Coronary artery (tissue), 2 donors: ENCODE measurements at regions not wholly inside any gene's neighbourhood (a gene's known extent, or its start where the extent isn't known, plus 50 kb on each side); places are given as distances from the start of the nearest gene placed in this dataset.

Source experiments
- DNase-seq: peaks from one replicate; pipeline ENCODE4 v3.0.0-alpha.2; 2017; ENCODE audit warnings: low spot score
- H3K27ac ChIP-seq, 2 donors: fragments of 200-600 bp; sonication (generic); one replicate each; pipeline ENCODE4 v1.5.1; 2016 to 2019
- H3K4me3 ChIP-seq: fragments of 200-600 bp; sonication (generic); 2 replicates; pipeline ENCODE4 v1.5.1; 2016; ENCODE audit warnings: mild to moderate bottlenecking, moderate library complexity
- CTCF ChIP-seq: fragments of 200-600 bp; sonication (generic); IDR thresholded peaks from one replicate; pipeline ENCODE4 v1.5.1; 2019; ENCODE audit warnings: antibody characterized with exemption

GRCh38 chr7:126150278-126150958, 1102.3 kb downstream of the GRM8 start:
- H3K4me3 ChIP-seq = no peak overlapping the region
- no peak for DNase-seq
- H3K27ac ChIP-seq = no peak overlapping the region
- no peak for TF ChIP-seq CTCF

- Histone ChIP-seq H3K27ac (no peak overlapping the region), H3K4me3 (no peak overlapping the region)
- no peak for DNase-seq
- TF ChIP-seq CTCF = no peak
These were observed 1111.8 kb downstream of the GRM8 start for GRCh38 chr7:126140858-126141466.

GRCh38 chr7:126119981-126120380, 1132.8 kb downstream of the GRM8 start:
- Histone ChIP-seq H3K27ac (no peak overlapping the region), H3K4me3 (no peak overlapping the region)
- TF ChIP-seq CTCF = no peak
- DNase-seq = no peak

- no peak for TF ChIP-seq CTCF
- DNase-seq = no peak
- no peak overlapping the region for H3K4me3 ChIP-seq
- no peak overlapping the region for H3K27ac ChIP-seq
These were observed 1149.2 kb downstream of the GRM8 start for GRCh38 chr7:126103582-126103981.

- no peak overlapping the region for H3K4me3 ChIP-seq
- H3K27ac ChIP-seq = no peak overlapping the region
- TF ChIP-seq CTCF = no peak
- no peak for DNase-seq
These were observed 1153.4 kb upstream of the POT1 start for GRCh38 chr7:126083014-126083413.

- no peak for DNase-seq
- no peak for TF ChIP-seq CTCF
- Histone ChIP-seq H3K4me3 (no peak overlapping the region), H3K27ac (no peak overlapping the region)
These were observed 1150.0 kb upstream of the POT1 start for GRCh38 chr7:126079581-126079980.

- no peak overlapping the region for H3K27ac ChIP-seq
- H3K4me3 ChIP-seq = no peak overlapping the region
- no peak for TF ChIP-seq CTCF
- DNase-seq = no peak
These were observed 1149.5 kb upstream of the POT1 start for GRCh38 chr7:126079151-126079550.
